ENCODE measurements at regions not wholly inside any gene's neighbourhood (a gene's known extent, or its start where the extent isn't known, plus 50 kb on each side); places are given as distances from the start of the nearest gene placed in this dataset.
"Not testable (repeated sequence)": the region's sequence is repeated elsewhere in the genome, so short reads cannot be mapped to it uniquely, and the experiment has no call there.

GRCh38 chr13:111666164-111666776 lies 345.8 kb downstream of the TEX29 start:
- Histone ChIP-seq H3K36me3 (no peaks in the 10 kb centered on the region), H3K4me1 (peaks cover 5% of the 10 kb centered on the region; the same call in 1 of the 2 replicates)

GRCh38 chr13:111667757-111668156 lies 347.3 kb downstream of the TEX29 start:
- Histone ChIP-seq H3K27me3 (no peaks in the 10 kb centered on the region), H3K36me3 (no peaks in the 10 kb centered on the region), H3K27ac (no peak overlapping the region), H3K9ac (no peak overlapping the region), H3K4me2 (no peak overlapping the region), H3K9me3 (no peaks in the 10 kb centered on the region), H3K4me3 (no peak overlapping the region), H4K20me1 (no peaks in the 10 kb centered on the region), H3K4me1 (peaks cover 5% of the 10 kb centered on the region; the same call in 1 of the 2 replicates)
- no peak for TF ChIP-seq Cebpa-rat (IDR thresholded peaks at IDR 0.05)

More at GRCh38 chr13:111666164-111666776, 345.8 kb downstream of the TEX29 start:
- TF ChIP-seq Cebpa-rat (IDR thresholded peaks at IDR 0.05): no peak
- Histone ChIP-seq H3K9me3 (no peaks in the 10 kb centered on the region), H3K9ac (no peak overlapping the region), H3K4me2 (no peak overlapping the region), H3K27me3 (no peaks in the 10 kb centered on the region), H3K4me3 (no peak overlapping the region), H3K27ac (no peak overlapping the region), H4K20me1 (no peaks in the 10 kb centered on the region)

GRCh38 chr13:111668451-111668850 lies 348.0 kb downstream of the TEX29 start:
- no peaks in the 10 kb centered on the region for H3K27me3 ChIP-seq
- H3K4me2 ChIP-seq: no peak overlapping the region
- no peak for TF ChIP-seq Cebpa-rat (IDR thresholded peaks at IDR 0.05)
- no peak overlapping the region for H3K9ac ChIP-seq
- H3K36me3 ChIP-seq: no peaks in the 10 kb centered on the region
- H4K20me1 ChIP-seq: no peaks in the 10 kb centered on the region
- no peak overlapping the region for H3K27ac ChIP-seq
- H3K4me1 ChIP-seq: no peaks in the 10 kb centered on the region
- no peaks in the 10 kb centered on the region for H3K9me3 ChIP-seq
- H3K4me3 ChIP-seq: no peak overlapping the region

- H4K20me1 ChIP-seq, H3K36me3 ChIP-seq, H3K27me3 ChIP-seq, H3K27ac ChIP-seq, H3K9me3 ChIP-seq, H3K4me2 ChIP-seq, H3K4me3 ChIP-seq, H3K4me1 ChIP-seq, H3K9ac ChIP-seq: not testable (repeated sequence)
These were observed 351.8 kb downstream of the TEX29 start for GRCh38 chr13:111672198-111672597.

- not testable (repeated sequence) for H3K27ac ChIP-seq, H4K20me1 ChIP-seq, H3K9ac ChIP-seq, H3K4me1 ChIP-seq, H3K27me3 ChIP-seq, H3K9me3 ChIP-seq, H3K4me3 ChIP-seq, H3K4me2 ChIP-seq, H3K36me3 ChIP-seq
These were observed 357.9 kb downstream of the TEX29 start for GRCh38 chr13:111678120-111678882.

- H3K36me3 ChIP-seq, H3K27me3 ChIP-seq, H4K20me1 ChIP-seq, H3K4me2 ChIP-seq, H3K9ac ChIP-seq, H3K4me1 ChIP-seq, H3K4me3 ChIP-seq, H3K27ac ChIP-seq, H3K9me3 ChIP-seq: not testable (repeated sequence)
These were observed 359.2 kb downstream of the TEX29 start for GRCh38 chr13:111679645-111680044.

- H3K9me3 ChIP-seq, H3K4me2 ChIP-seq, H3K9ac ChIP-seq, H3K27me3 ChIP-seq, H3K36me3 ChIP-seq, H4K20me1 ChIP-seq, H3K4me1 ChIP-seq, H3K27ac ChIP-seq, H3K4me3 ChIP-seq: not testable (repeated sequence)
These were observed 359.7 kb downstream of the TEX29 start for GRCh38 chr13:111680100-111680499.

- H3K36me3 ChIP-seq, H3K9ac ChIP-seq, H3K4me1 ChIP-seq, H4K20me1 ChIP-seq, H3K9me3 ChIP-seq, H3K27ac ChIP-seq, H3K27me3 ChIP-seq, H3K4me3 ChIP-seq, H3K4me2 ChIP-seq: not testable (repeated sequence)
These were observed 371.6 kb downstream of the TEX29 start for GRCh38 chr13:111692028-111692427.

GRCh38 chr13:111696121-111696520 lies 370.8 kb upstream of the SOX1 start:
- H3K9ac ChIP-seq: not testable (repeated sequence)

GRCh38 chr13:111702059-111702458 lies 364.9 kb upstream of the SOX1 start:
- H4K20me1 ChIP-seq, H3K4me3 ChIP-seq, H3K9ac ChIP-seq, H3K4me2 ChIP-seq, H3K9me3 ChIP-seq, H3K36me3 ChIP-seq, H3K27ac ChIP-seq, H3K4me1 ChIP-seq, H3K27me3 ChIP-seq: not testable (repeated sequence)

More at GRCh38 chr13:111696121-111696520, 370.8 kb upstream of the SOX1 start:
- H3K27me3 ChIP-seq, H3K9me3 ChIP-seq, H3K4me3 ChIP-seq, H3K4me1 ChIP-seq, H3K36me3 ChIP-seq, H4K20me1 ChIP-seq, H3K4me2 ChIP-seq, H3K27ac ChIP-seq: not testable (repeated sequence)
